Neural cell (in vitro differentiated cells): ENCODE measurements at regions not wholly inside any gene's neighbourhood (a gene's known extent, or its start where the extent isn't known, plus 50 kb on each side); places are given as distances from the start of the nearest gene placed in this dataset.
"Not testable (repeated sequence)": the region's sequence is repeated elsewhere in the genome, so short reads cannot be mapped to it uniquely, and the experiment has no call there.

Experiments used
- H2AFZ ChIP-seq: fragments of 200-600, 300-800 bp; sonication (generic), shearing (Covaris generic); 2 replicates; pipeline ENCODE4 v1.6.0; 2014; ENCODE audit warnings: low read depth, mild to moderate bottlenecking, antibody characterized with exemption, low read length, moderate library complexity
- H3F3A ChIP-seq: fragments of 200-600 bp; shearing (Covaris generic); 2 replicates; pipeline ENCODE4 v1.6.1; 2016; ENCODE audit warnings: mild to moderate bottlenecking, moderate library complexity, mixed read lengths, antibody characterized with exemption, low read length; ENCODE audit not compliant: insufficient read depth, poor library complexity, severe bottlenecking
- H3K27ac ChIP-seq: fragments of 200-600, 300-800 bp; sonication (generic), shearing (Covaris generic); 2 replicates; pipeline ENCODE4 v1.5.1; 2014; ENCODE audit warnings: mild to moderate bottlenecking, low read length, moderate library complexity
- H3K27me3 ChIP-seq: fragments of 300-800, 200-600 bp; sonication (generic), shearing (Covaris generic); 2 replicates; pipeline ENCODE4 v1.6.0; 2014; ENCODE audit warnings: mild to moderate bottlenecking, low read depth, low read length, moderate library complexity; ENCODE audit not compliant: insufficient read depth
- H3K36me3 ChIP-seq: fragments of 300-800, 200-600 bp; sonication (generic), shearing (Covaris generic); 2 replicates; pipeline ENCODE4 v1.5.1; 2014; ENCODE audit warnings: mild to moderate bottlenecking, antibody characterized with exemption, low read length, moderate library complexity; ENCODE audit not compliant: insufficient read depth
- H3K4me2 ChIP-seq: fragments of 300-800, 200-600 bp; sonication (generic), shearing (Covaris generic); 2 replicates; pipeline ENCODE4 v1.6.0; 2014; ENCODE audit warnings: mild to moderate bottlenecking, low read length
- H3K4me3 ChIP-seq: fragments of 300-800, 200-600 bp; sonication (generic), shearing (Covaris generic); 2 replicates; pipeline ENCODE4 v1.5.1; 2014; ENCODE audit warnings: mild to moderate bottlenecking, low read length, moderate library complexity
- H3K79me2 ChIP-seq: fragments of 200-600 bp; shearing (Covaris generic); replicated peaks from 2 replicates; pipeline ENCODE4 v1.6.0; 2014; ENCODE audit warnings: mild to moderate bottlenecking, low read length, moderate library complexity; ENCODE audit not compliant: insufficient read depth
- H3K9ac ChIP-seq: fragments of 300-800, 200-600 bp; sonication (generic), shearing (Covaris generic); 2 replicates; pipeline ENCODE4 v1.6.1; 2016; ENCODE audit warnings: mild to moderate bottlenecking, low read length, mixed read lengths
- H3K9me2 ChIP-seq: fragments of 200-600 bp; shearing (Covaris generic); 2 replicates; pipeline ENCODE4 v1.6.1; 2016; ENCODE audit warnings: mild to moderate bottlenecking, low read length, mixed read lengths; ENCODE audit not compliant: insufficient read depth
- H3K9me3 ChIP-seq: fragments of 200-600, 300-800 bp; sonication (generic), shearing (Covaris generic); 2 replicates; pipeline ENCODE4 v1.6.1; 2016; ENCODE audit warnings: mild to moderate bottlenecking, mixed run types, low read length, moderate library complexity, mixed read lengths
- H4K20me1 ChIP-seq: fragments of 200-600 bp; shearing (Covaris generic); 2 replicates; pipeline ENCODE4 v1.6.1; 2016; ENCODE audit warnings: mild to moderate bottlenecking, mixed run types; ENCODE audit not compliant: insufficient read depth
- EP300 ChIP-seq: fragments of 450-650 bp; conservative IDR thresholded peaks from 2 replicates; pipeline ENCODE4 v1.6.1; 2014; ENCODE audit warnings: antibody characterized with exemption, mild to moderate bottlenecking, moderate library complexity; ENCODE audit not compliant: poor library complexity, severe bottlenecking
- EZH2 ChIP-seq: fragments of 200-600, 300-800 bp; shearing (Covaris generic), sonication (generic); IDR thresholded peaks from 2 replicates; pipeline ENCODE4 v1.6.1; 2014; ENCODE audit warnings: antibody characterized with exemption, low read length, borderline replicate concordance, mild to moderate bottlenecking; ENCODE audit not compliant: insufficient read depth, poor library complexity, severe bottlenecking
- MXI1 ChIP-seq: fragments of 450-650 bp; conservative IDR thresholded peaks from 2 replicates; pipeline ENCODE4 v1.6.1; 2014; ENCODE audit warnings: antibody characterized with exemption, mild to moderate bottlenecking; ENCODE audit not compliant: poor library complexity, severe bottlenecking
- POLR2AphosphoS5 ChIP-seq: IDR thresholded peaks from 2 replicates; pipeline ENCODE4 v1.6.1; 2012
- RAD21 ChIP-seq: fragments of 450-650 bp; conservative IDR thresholded peaks from 2 replicates; pipeline ENCODE4 v1.6.1; 2014; ENCODE audit warnings: antibody characterized with exemption, mild to moderate bottlenecking, moderate library complexity
- REST ChIP-seq: IDR thresholded peaks from 2 replicates; pipeline ENCODE4 v1.6.1; 2012; ENCODE audit warnings: borderline replicate concordance
- SMC3 ChIP-seq: fragments of 450-650 bp; conservative IDR thresholded peaks from 2 replicates; pipeline ENCODE4 v1.6.1; 2014; ENCODE audit warnings: antibody characterized with exemption, mild to moderate bottlenecking, moderate library complexity; ENCODE audit not compliant: poor library complexity
- TAF1 ChIP-seq: IDR thresholded peaks from 2 replicates; pipeline ENCODE4 v1.6.1; 2012; ENCODE audit warnings: low read depth

GRCh38 chr5:143588933-143589662, 185.6 kb upstream of the NR3C1 start:
- H3K27me3 ChIP-seq = no peaks in the 10 kb centered on the region
- TF ChIP-seq RAD21 = no peak
- TF ChIP-seq REST = no peak
- no peak for TF ChIP-seq POLR2AphosphoS5
- TF ChIP-seq SMC3 = no peak
- no peak for TF ChIP-seq EZH2
- TF ChIP-seq EP300 = no peak
- no peak for TF ChIP-seq MXI1
- H4K20me1 ChIP-seq = no peaks in the 10 kb centered on the region
- H3K36me3 ChIP-seq = no peaks in the 10 kb centered on the region
- H3F3A ChIP-seq = no peaks in the 10 kb centered on the region
- H3K4me3 ChIP-seq = no peak overlapping the region
- no peaks in the 10 kb centered on the region for H3K9me2 ChIP-seq
- H3K9me3 ChIP-seq = no peaks in the 10 kb centered on the region
- no peaks in the 10 kb centered on the region for H3K79me2 ChIP-seq
- no peak overlapping the region for H3K4me2 ChIP-seq
- no peak overlapping the region for H3K27ac ChIP-seq
- H2AFZ ChIP-seq = no peak overlapping the region
- no peak overlapping the region for H3K9ac ChIP-seq

GRCh38 chr5:143588121-143588520, 184.6 kb upstream of the NR3C1 start:
- not testable (repeated sequence) for H3K9me2 ChIP-seq, H3K27ac ChIP-seq, H3F3A ChIP-seq, H3K36me3 ChIP-seq, H2AFZ ChIP-seq, H3K9me3 ChIP-seq, H3K9ac ChIP-seq, H3K79me2 ChIP-seq, H3K4me2 ChIP-seq, H3K4me3 ChIP-seq, H3K27me3 ChIP-seq, H4K20me1 ChIP-seq

DNA sequence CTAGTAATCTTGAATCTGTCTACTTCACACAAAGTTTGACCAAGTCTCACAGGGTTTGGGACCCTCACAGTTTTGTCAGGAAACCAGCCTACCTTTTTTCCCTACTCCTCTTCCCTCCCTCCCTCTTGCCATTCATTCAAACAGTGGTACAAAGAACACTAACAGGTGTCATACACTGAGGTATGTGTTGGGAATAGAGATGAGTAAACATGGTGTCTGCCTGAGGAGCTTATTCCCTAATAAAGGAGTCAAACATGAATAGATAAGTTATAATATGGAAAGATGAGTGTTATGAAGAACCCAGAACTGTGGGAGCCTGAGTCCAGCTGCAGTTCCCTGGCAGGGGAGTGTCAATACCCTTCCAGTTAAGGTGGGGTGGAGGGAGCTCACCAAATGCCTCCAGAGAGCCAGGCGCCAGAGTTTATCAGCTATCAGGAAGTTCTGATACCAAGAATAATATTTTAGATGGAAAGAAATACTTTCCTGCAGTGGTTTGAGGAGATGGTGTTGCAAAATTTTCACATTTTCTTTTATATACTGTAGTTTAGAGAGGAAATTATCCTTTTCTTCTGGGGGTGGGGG, 183.4 kb upstream of the NR3C1 start:
- Histone ChIP-seq H3K9ac (no peak overlapping the region), H3K27me3 (no peaks in the 10 kb centered on the region), H3K9me2 (no peaks in the 10 kb centered on the region), H3K27ac (no peak overlapping the region), H3K36me3 (no peaks in the 10 kb centered on the region), H3K4me3 (no peak overlapping the region), H3K4me2 (no peak overlapping the region), H3K79me2 (no peaks in the 10 kb centered on the region), H3F3A (no peaks in the 10 kb centered on the region), H2AFZ (no peak overlapping the region), H4K20me1 (no peaks in the 10 kb centered on the region), H3K9me3 (no peaks in the 10 kb centered on the region)
- TF ChIP-seq SMC3 = no peak
- no peak for TF ChIP-seq TAF1
- no peak for TF ChIP-seq REST
- no peak for TF ChIP-seq EZH2
